Fibroblast of the aortic adventitia (primary cell): ENCODE measurements at regions not wholly inside any gene's neighbourhood (a gene's known extent, or its start where the extent isn't known, plus 50 kb on each side); places are given as distances from the start of the nearest gene placed in this dataset.
"Not testable (repeated sequence)": the region's sequence is repeated elsewhere in the genome, so short reads cannot be mapped to it uniquely, and the experiment has no call there.

Source experiments
- DNase-seq: peaks from one replicate; pipeline ENCODE4 v3.0.0-alpha.2; 2010; ENCODE audit warnings: low read depth
- H3K4me3 ChIP-seq: 2 replicates; pipeline ENCODE4 v1.5.1; 2011; ENCODE audit warnings: low read depth, mild to moderate bottlenecking, control low read depth, low read length, moderate library complexity
- TF ChIP-seq, protein P1 (sequence below): IDR thresholded peaks from 2 replicates; pipeline ENCODE4 v1.5.1; 2011; ENCODE audit warnings: mild to moderate bottlenecking, low read length, control low read depth, inconsistent platforms; ENCODE audit not compliant: insufficient read depth

DNA sequence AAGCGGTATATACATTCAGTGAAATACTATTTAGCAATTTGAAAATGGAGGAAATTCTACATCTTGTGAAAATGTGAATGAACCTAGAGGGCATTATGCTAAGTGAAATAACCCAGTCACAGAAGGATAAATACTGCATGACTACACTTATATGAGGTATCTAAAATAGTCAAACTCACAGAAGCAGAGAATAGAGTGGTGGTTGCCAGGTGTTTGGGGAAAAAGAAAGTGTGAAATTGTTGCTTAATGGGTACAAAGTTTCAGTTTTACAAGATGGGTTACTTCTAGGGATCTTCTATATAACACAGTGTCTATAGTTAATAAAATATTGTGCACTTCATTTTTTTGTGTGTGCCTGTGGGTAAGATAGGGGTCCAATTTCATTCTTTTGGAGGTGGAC is 1152.0 kb downstream of the EPHA7 start:
- no peak for DNase-seq
- TF ChIP-seq, protein P1, sequence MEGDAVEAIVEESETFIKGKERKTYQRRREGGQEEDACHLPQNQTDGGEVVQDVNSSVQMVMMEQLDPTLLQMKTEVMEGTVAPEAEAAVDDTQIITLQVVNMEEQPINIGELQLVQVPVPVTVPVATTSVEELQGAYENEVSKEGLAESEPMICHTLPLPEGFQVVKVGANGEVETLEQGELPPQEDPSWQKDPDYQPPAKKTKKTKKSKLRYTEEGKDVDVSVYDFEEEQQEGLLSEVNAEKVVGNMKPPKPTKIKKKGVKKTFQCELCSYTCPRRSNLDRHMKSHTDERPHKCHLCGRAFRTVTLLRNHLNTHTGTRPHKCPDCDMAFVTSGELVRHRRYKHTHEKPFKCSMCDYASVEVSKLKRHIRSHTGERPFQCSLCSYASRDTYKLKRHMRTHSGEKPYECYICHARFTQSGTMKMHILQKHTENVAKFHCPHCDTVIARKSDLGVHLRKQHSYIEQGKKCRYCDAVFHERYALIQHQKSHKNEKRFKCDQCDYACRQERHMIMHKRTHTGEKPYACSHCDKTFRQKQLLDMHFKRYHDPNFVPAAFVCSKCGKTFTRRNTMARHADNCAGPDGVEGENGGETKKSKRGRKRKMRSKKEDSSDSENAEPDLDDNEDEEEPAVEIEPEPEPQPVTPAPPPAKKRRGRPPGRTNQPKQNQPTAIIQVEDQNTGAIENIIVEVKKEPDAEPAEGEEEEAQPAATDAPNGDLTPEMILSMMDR, result no peak
- H3K4me3 ChIP-seq, result no peak overlapping the region

DNA sequence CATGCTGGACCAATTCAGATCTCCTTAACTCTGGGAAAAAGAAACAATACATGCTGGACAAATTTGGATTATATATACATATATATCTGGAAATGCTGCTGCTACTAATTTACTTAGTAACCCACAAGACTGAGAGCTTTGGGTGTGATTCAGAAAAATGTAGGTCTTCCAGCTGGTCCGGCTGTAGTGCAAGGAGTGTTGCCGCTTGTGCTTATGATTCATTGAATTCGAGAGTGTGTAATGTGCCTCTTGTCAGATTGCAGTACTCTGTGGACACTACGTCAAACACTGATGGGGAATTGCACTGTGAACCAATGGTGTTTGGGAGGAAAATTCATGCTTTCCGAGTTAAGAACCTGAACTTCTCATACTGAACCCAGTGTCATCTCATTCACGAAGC is 1155.5 kb downstream of the EPHA7 start:
- no peak for DNase-seq
- H3K4me3 ChIP-seq, result no peak overlapping the region
- TF ChIP-seq, protein P1, result no peak

DNA sequence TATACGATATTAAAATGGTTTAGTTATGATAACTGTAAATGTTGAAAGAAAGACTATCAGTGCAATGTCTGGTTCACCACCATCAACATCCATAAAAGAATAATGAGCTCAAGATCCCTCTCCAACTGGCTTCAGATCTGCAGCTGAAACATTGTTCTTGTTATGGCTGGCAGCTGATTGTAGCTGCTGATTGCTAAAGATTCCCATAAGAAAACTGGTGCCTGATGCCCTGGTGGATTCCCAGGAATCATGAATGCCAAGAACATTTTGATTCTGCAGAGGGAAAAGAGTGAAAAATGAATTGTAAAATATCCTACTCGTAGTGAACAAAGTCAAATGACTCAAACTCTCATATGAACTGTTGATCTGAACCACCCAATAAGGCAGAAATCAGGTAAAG is 1160.2 kb downstream of the EPHA7 start:
- DNase-seq, result no peak
- TF ChIP-seq, protein P1, result no peak
- H3K4me3 ChIP-seq, result no peak overlapping the region

DNA sequence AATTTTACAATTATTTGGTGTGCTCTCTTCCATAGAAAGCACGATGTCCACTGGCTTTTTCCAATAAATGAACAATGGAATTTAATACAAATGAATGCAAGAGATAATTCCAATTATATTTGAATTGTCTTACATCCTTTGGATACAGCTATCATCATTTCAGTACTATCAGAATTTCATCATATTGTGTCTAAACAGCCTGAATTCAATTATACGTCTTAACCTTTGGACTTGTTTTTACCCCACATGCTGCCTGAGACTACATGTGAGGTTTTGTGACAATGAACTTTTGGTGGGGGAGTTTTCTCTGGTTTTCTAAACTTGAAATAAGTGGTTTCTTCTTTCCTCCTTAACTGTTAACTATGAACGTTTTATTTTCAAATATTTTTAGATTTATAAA is 1176.0 kb downstream of the EPHA7 start:
- H3K4me3 ChIP-seq, result no peak overlapping the region
- DNase-seq, result no peak
- TF ChIP-seq, protein P1, result no peak

DNA sequence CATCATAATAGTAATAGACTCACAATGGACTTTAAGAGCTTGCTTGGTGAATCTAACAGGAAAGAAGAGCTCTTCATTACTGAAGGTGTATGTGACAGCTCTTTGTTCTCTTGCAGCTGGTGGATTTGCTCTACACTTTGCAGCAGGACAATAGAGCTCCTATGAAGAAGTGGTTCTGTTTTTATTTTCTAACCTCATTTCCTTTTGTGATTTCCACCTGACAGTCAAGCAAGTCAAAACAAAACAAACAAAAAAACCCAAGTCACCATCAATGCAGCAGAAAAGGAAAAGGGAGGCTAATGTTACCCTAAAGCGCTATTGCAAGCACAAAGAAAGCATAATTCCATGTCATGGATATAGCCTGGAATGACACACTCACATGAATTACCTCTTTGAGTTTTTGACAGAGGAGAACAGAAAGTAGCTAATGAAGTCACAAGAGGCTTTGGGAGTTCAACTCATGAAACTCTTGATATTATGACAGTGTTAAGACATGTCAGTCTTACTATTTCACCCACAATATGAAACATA is 1188.1 kb downstream of the EPHA7 start:
- H3K4me3 ChIP-seq, result no peak overlapping the region
- TF ChIP-seq, protein P1, result no peak
- no peak for DNase-seq

DNA sequence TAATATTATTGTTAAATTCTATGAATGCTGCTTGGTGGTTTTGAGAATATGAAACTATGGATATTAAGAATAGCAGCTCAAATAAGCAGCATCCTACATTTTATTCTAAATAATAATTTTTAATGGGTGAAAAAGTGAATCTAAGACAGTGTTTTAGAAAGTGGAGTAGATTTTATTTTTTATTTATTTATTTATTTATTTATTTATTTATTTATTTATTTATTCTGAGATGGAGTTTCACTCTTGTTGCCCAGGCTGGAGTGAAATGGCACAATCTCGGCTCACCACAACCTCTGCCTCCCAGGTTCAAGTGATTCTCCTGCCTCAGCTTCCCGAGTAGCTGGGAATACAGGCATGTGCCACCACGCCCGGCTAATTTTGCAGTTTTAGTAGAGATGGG is 1199.4 kb downstream of the EPHA7 start:
- DNase-seq, H3K4me3 ChIP-seq: not testable (repeated sequence)

DNA sequence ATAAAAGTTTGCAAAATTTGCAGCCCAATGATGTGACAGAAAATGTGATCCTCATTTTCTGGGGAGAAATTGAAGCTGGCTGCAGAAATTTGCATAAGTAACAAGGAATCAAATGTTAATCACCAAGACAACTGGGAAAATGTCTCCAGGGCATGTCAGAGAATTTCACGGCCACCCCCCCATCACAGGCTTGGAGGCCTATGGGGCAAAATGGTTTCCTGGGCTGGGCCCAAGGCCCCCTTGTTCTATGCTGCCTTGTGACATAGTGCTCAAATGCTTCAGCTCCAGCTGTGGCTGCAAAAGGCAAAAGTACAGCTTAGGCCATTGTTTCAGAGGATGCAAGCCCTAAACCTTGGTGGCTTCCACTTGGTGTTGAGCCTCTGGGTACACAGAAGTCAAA is 1202.6 kb downstream of the EPHA7 start:
- H3K4me3 ChIP-seq, result no peak overlapping the region
- no peak for DNase-seq
- TF ChIP-seq, protein P1, result no peak
